ENCODE measurements at regions not wholly inside any gene's neighbourhood (a gene's known extent, or its start where the extent isn't known, plus 50 kb on each side); places are given as distances from the start of the nearest gene placed in this dataset.

- Histone ChIP-seq H3K23ac (ENCODE audit: insufficient read length) (no peak overlapping the region), H3K27ac (ENCODE audit: low read depth, low read length) (no peak overlapping the region), H3K9me3 (ENCODE audit: insufficient read depth in 2 of 2, low read depth in 1 of 2, low read length in 1 of 2) (no peaks in the 10 kb centered on the region), H3K56ac (replicated peaks; ENCODE audit: insufficient read length, low read depth, low read length) (no peak overlapping the region), H3K4me3 (ENCODE audit: extremely low read depth in 1 of 4, insufficient read depth in 2 of 4, low read depth in 3 of 4, low read length in 4 of 4) (no peak overlapping the region), H3K9ac (replicated peaks in 1 of 4; ENCODE audit: extremely low read depth in 1 of 4, low read depth in 3 of 4, low read length in 3 of 4) (no peak overlapping the region; a peak in 1 of 7 replicates), H3K4ac (replicated peaks; ENCODE audit: insufficient read length, low read depth, low read length) (no peak overlapping the region), H3K4me2 (ENCODE audit: insufficient read depth in 1 of 2, low read depth in 2 of 2, low read length in 2 of 2) (no peak overlapping the region), H3K14ac (ENCODE audit: insufficient read length) (no peak overlapping the region), H3K27me3 (replicated peaks in 1 of 4; ENCODE audit: control insufficient read depth in 3 of 4, extremely low read depth in 1 of 4, insufficient read depth in 3 of 4, low read length in 3 of 4) (no peaks in the 10 kb centered on the region), H2BK5ac (ENCODE audit: low read depth, low read length) (no peak overlapping the region), H3K4me1 (replicated peaks in 1 of 4; ENCODE audit: control insufficient read depth in 3 of 4, insufficient read depth in 4 of 4, low read length in 3 of 4) (peaks cover 0 to 11% (median 2%) of the 10 kb centered on the region in 4 experiments; a peak in 1 of 7 replicates), H3K79me1 (ENCODE audit: low read depth, low read length) (no peaks in the 10 kb centered on the region), H3K79me2 (ENCODE audit: control insufficient read depth in 1 of 2, insufficient read depth in 2 of 2, low read length in 2 of 2) (no peaks in the 10 kb centered on the region), H2BK12ac (ENCODE audit: low read depth, low read length) (no peak overlapping the region), H2BK120ac (replicated peaks; ENCODE audit: low read depth, low read length) (no peak overlapping the region), H2BK20ac (ENCODE audit: low read length) (no peak overlapping the region), H4K20me1 (replicated peaks in 1 of 2; ENCODE audit: control insufficient read depth in 1 of 2, insufficient read depth in 2 of 2, low read length in 2 of 2) (no peaks in the 10 kb centered on the region), H3K23me2 (ENCODE audit: low read depth, low read length) (no peaks in the 10 kb centered on the region), H2BK15ac (ENCODE audit: low read length) (no peak overlapping the region), H4K91ac (replicated peaks; ENCODE audit: insufficient read length, low read length) (no peak overlapping the region), H2AK5ac (ENCODE audit: low read depth, low read length) (no peak overlapping the region), H4K8ac (ENCODE audit: extremely low read depth, insufficient read depth, low read length) (no peak overlapping the region), H4K5ac (ENCODE audit: insufficient read length, low read depth, low read length) (no peak overlapping the region), H3K36me3 (ENCODE audit: control insufficient read depth in 2 of 4, insufficient read depth in 4 of 4, low read length in 3 of 4) (no peaks in the 10 kb centered on the region), H2AFZ (ENCODE audit: low read length) (no peak overlapping the region), H3K18ac (ENCODE audit: extremely low read depth, low read length) (no peak overlapping the region)
- no peak for DNase-seq (ENCODE audit: low read depth in 1 of 2, low spot score in 2 of 2)
- POLR2A ChIA-PET (ENCODE audit: partially characterized antibody), result interaction anchor here (0.7 kb wide), 1 partner anchor 61 kb away, joined by 3 read pairs; no protein-coding TSS in a partner anchor
- CTCF ChIA-PET (ENCODE audit: partially characterized antibody), result interaction anchor here (1.2 kb wide), 1 partner anchor 417 kb away, joined by 3 read pairs; no protein-coding TSS in a partner anchor
- no peak for FAIRE-seq
- 84% methylated on average over 5 of the region's 5 CpGs; no CpG with 5 or more reads in 1 of the 2 experiments for WGBS, 2 experiments (ENCODE audit: extremely low coverage in 1 of 2, insufficient coverage in 1 of 2, insufficient read length in 1 of 2, insufficient replicate concordance in 2 of 2, low coverage in 1 of 2, low lambda C conversion rate in 2 of 2, missing lambda C conversion rate in 1 of 2)
- TF ChIP-seq PHF8 (conservative IDR thresholded peaks at IDR 0.05; ENCODE audit: low read depth, low read length) (no peak), SUZ12 (IDR thresholded peaks at IDR 0.05; ENCODE audit: low read length) (no peak), KDM4A (IDR thresholded peaks at IDR 0.05; ENCODE audit: low read depth, low read length, severe bottlenecking) (no peak), POLR2AphosphoS5 (IDR thresholded peaks at IDR 0.05; ENCODE audit: low read depth, low read length) (no peak), BRCA1 (IDR thresholded peaks at IDR 0.05; ENCODE audit: low read depth, low read length) (no peak), NRF1 (IDR thresholded peaks at IDR 0.05; ENCODE audit: low read depth, low read length) (no peak), CHD1 (IDR thresholded peaks at IDR 0.05; ENCODE audit: low read depth, low read length) (no peak), RAD21 (IDR thresholded peaks at IDR 0.05 in 1 of 2, conservative IDR thresholded peaks at IDR 0.05 in 1 of 2; ENCODE audit: low read depth in 2 of 2, low read length in 2 of 2) (no peak), RNF2 (IDR thresholded peaks at IDR 0.05; ENCODE audit: borderline replicate concordance, low read depth, low read length, missing control alignments, poor library complexity, severe bottlenecking) (no peak)
These were observed 367.4 kb upstream of the TBX3 start for GRCh38 chr12:115051378-115051777.

Data from H1 (cell line).